ENCODE measurements at regions not wholly inside any gene's neighbourhood (a gene's known extent, or its start where the extent isn't known, plus 50 kb on each side); places are given as distances from the start of the nearest gene placed in this dataset.

- Histone ChIP-seq H3K36me3 (ENCODE audit: control insufficient read depth in 2 of 2, extremely low read depth in 1 of 2, insufficient read depth in 1 of 2, low read length in 1 of 2) (no peaks in the 10 kb centered on the region), H3K27ac (ENCODE audit: low read length) (no peak overlapping the region), H3K27me3 (replicated peaks in 1 of 2; ENCODE audit: control insufficient read depth in 2 of 2, extremely low read depth in 1 of 2, insufficient read depth in 2 of 2, low read length in 1 of 2) (peaks cover 0 to 5% of the 10 kb centered on the region in 2 experiments), H3K4me1 (ENCODE audit: control insufficient read depth in 1 of 2, extremely low read depth in 1 of 2, insufficient read depth in 2 of 2, low read length in 2 of 2) (no peaks in the 10 kb centered on the region), H3K4me3 (ENCODE audit: control insufficient read depth in 1 of 2, extremely low read depth in 1 of 2, low read length in 1 of 2) (no peak overlapping the region), H3K9me3 (no peaks in the 10 kb centered on the region)
- Mint-ChIP-seq H3K27ac (no peak overlapping the region), H3K4me3 (no peak overlapping the region), H3K36me3 (no peaks in the 10 kb centered on the region), H3K9me3 (no peaks in the 10 kb centered on the region), H3K27me3 (peaks cover 10 to 15% of the 10 kb centered on the region in 2 donors), H3K4me1 (peaks cover 0 to 7% (median 0%) of the 10 kb centered on the region in 3 donors)
- ATAC-seq (replicated peaks in 1 of 4) (no peak), DNase-seq (no peak)
- WGBS (ENCODE audit: insufficient coverage), result 22% methylated on average over 1 of the region's 3 CpGs
- CTCF ChIA-PET, result no interaction called here
- POLR2A ChIA-PET, result no interaction called here
These were observed 58.3 kb upstream of the LARP1 start for GRCh38 chr5:154696891-154697290.

GRCh38 chr5:154694159-154694558 lies 61.0 kb upstream of the LARP1 start:
- no peak for ATAC-seq (replicated peaks in 1 of 4)
- H3K27me3 Mint-ChIP-seq, result peaks cover 11 to 13% of the 10 kb centered on the region in 2 donors
- Histone ChIP-seq H3K27me3 (replicated peaks in 1 of 2; ENCODE audit: control insufficient read depth in 2 of 2, extremely low read depth in 1 of 2, insufficient read depth in 2 of 2, low read length in 1 of 2) (peaks cover 0 to 13% of the 10 kb centered on the region in 2 experiments), H3K27ac (ENCODE audit: low read length) (no peak overlapping the region), H3K9me3 (no peaks in the 10 kb centered on the region), H3K4me1 (ENCODE audit: control insufficient read depth in 1 of 2, extremely low read depth in 1 of 2, insufficient read depth in 2 of 2, low read length in 2 of 2) (no peaks in the 10 kb centered on the region), H3K4me3 (ENCODE audit: control insufficient read depth in 1 of 2, extremely low read depth in 1 of 2, low read length in 1 of 2) (no peak overlapping the region), H3K36me3 (ENCODE audit: control insufficient read depth in 2 of 2, extremely low read depth in 1 of 2, insufficient read depth in 1 of 2, low read length in 1 of 2) (no peaks in the 10 kb centered on the region)
- peaks cover 0 to 7% (median 0%) of the 10 kb centered on the region in 3 donors for H3K4me1 Mint-ChIP-seq
- no peak overlapping the region for H3K27ac Mint-ChIP-seq
- CTCF ChIA-PET, result no interaction called here
- DNase-seq, result no peak
- H3K36me3 Mint-ChIP-seq, result no peaks in the 10 kb centered on the region
- WGBS (ENCODE audit: insufficient coverage), result no CpG with 5 or more reads among the region's 3 CpGs
- no peaks in the 10 kb centered on the region for H3K9me3 Mint-ChIP-seq
- no peak overlapping the region for H3K4me3 Mint-ChIP-seq
- POLR2A ChIA-PET, result no interaction called here

- no peak overlapping the region for H3K4me3 Mint-ChIP-seq
- Histone ChIP-seq H3K4me1 (ENCODE audit: control insufficient read depth in 1 of 2, extremely low read depth in 1 of 2, insufficient read depth in 2 of 2, low read length in 2 of 2) (no peaks in the 10 kb centered on the region), H3K27ac (ENCODE audit: low read length) (no peak overlapping the region), H3K27me3 (replicated peaks in 1 of 2; ENCODE audit: control insufficient read depth in 2 of 2, extremely low read depth in 1 of 2, insufficient read depth in 2 of 2, low read length in 1 of 2) (peaks cover 0 to 14% of the 10 kb centered on the region in 2 experiments), H3K4me3 (ENCODE audit: control insufficient read depth in 1 of 2, extremely low read depth in 1 of 2, low read length in 1 of 2) (no peak overlapping the region), H3K36me3 (ENCODE audit: control insufficient read depth in 2 of 2, extremely low read depth in 1 of 2, insufficient read depth in 1 of 2, low read length in 1 of 2) (no peaks in the 10 kb centered on the region), H3K9me3 (no peaks in the 10 kb centered on the region)
- no peak for ATAC-seq (replicated peaks in 1 of 4)
- ChIA-PET CTCF (no interaction called here), POLR2A (no interaction called here)
- 92% methylated on average over 10 of the region's 28 CpGs for WGBS (ENCODE audit: insufficient coverage)
- no peak overlapping the region for H3K27ac Mint-ChIP-seq
- peaks cover 0 to 7% (median 0%) of the 10 kb centered on the region in 3 donors for H3K4me1 Mint-ChIP-seq
- H3K27me3 Mint-ChIP-seq, result peaks cover 7 to 13% of the 10 kb centered on the region in 2 donors
- H3K9me3 Mint-ChIP-seq, result no peaks in the 10 kb centered on the region
- H3K36me3 Mint-ChIP-seq, result no peaks in the 10 kb centered on the region
- no peak for DNase-seq
These were observed 64.7 kb upstream of the LARP1 start for GRCh38 chr5:154690488-154690887.

GRCh38 chr5:154686490-154686889 lies 68.7 kb upstream of the LARP1 start:
- CTCF ChIA-PET, result no interaction called here
- no peak overlapping the region for H3K27ac ChIP-seq (ENCODE audit: low read length)
- Mint-ChIP-seq H3K27ac (no peak overlapping the region), H3K9me3 (no peaks in the 10 kb centered on the region), H3K36me3 (no peaks in the 10 kb centered on the region), H3K4me3 (no peak overlapping the region), H3K4me1 (peaks cover 5 to 10% (median 9%) of the 10 kb centered on the region in 3 donors), H3K27me3 (peaks cover 4% of the 10 kb centered on the region in 2 donors)
- DNase-seq (no peak), ATAC-seq (replicated peaks in 1 of 4) (no peak)
- H3K36me3 ChIP-seq (ENCODE audit: control insufficient read depth in 2 of 2, extremely low read depth in 1 of 2, insufficient read depth in 1 of 2, low read length in 1 of 2), result no peaks in the 10 kb centered on the region
- H3K4me1 ChIP-seq (ENCODE audit: control insufficient read depth in 1 of 2, extremely low read depth in 1 of 2, insufficient read depth in 2 of 2, low read length in 2 of 2), result peaks cover 0 to 13% of the 10 kb centered on the region in 2 experiments
- POLR2A ChIA-PET, result no interaction called here
- no peak overlapping the region for H3K4me3 ChIP-seq (ENCODE audit: control insufficient read depth in 1 of 2, extremely low read depth in 1 of 2, low read length in 1 of 2)
- H3K27me3 ChIP-seq (replicated peaks in 1 of 2; ENCODE audit: control insufficient read depth in 2 of 2, extremely low read depth in 1 of 2, insufficient read depth in 2 of 2, low read length in 1 of 2), result peaks cover 0 to 21% of the 10 kb centered on the region in 2 experiments
- H3K9me3 ChIP-seq, result no peaks in the 10 kb centered on the region
- WGBS (ENCODE audit: insufficient coverage), result no CpG with 5 or more reads among the region's 4 CpGs

- no peak overlapping the region for H3K27ac Mint-ChIP-seq
- no peaks in the 10 kb centered on the region for H3K36me3 ChIP-seq (ENCODE audit: control insufficient read depth in 2 of 2, extremely low read depth in 1 of 2, insufficient read depth in 1 of 2, low read length in 1 of 2)
- peaks cover 5 to 10% (median 9%) of the 10 kb centered on the region in 3 donors for H3K4me1 Mint-ChIP-seq
- peaks cover 0 to 4% of the 10 kb centered on the region in 2 donors for H3K27me3 Mint-ChIP-seq
- H3K9me3 Mint-ChIP-seq, result no peaks in the 10 kb centered on the region
- peaks cover 0 to 13% of the 10 kb centered on the region in 2 experiments for H3K4me1 ChIP-seq (ENCODE audit: control insufficient read depth in 1 of 2, extremely low read depth in 1 of 2, insufficient read depth in 2 of 2, low read length in 2 of 2)
- 0% methylated on average over 8 of the region's 16 CpGs for WGBS (ENCODE audit: insufficient coverage)
- POLR2A ChIA-PET, result no interaction called here
- peak in 3 of 4 experiments; percentile 29 to 40 (median 35) for ATAC-seq (replicated peaks in 1 of 4)
- DNase-seq, result no peak
- peaks cover 0 to 13% of the 10 kb centered on the region in 2 experiments for H3K27me3 ChIP-seq (replicated peaks in 1 of 2; ENCODE audit: control insufficient read depth in 2 of 2, extremely low read depth in 1 of 2, insufficient read depth in 2 of 2, low read length in 1 of 2)
- no peaks in the 10 kb centered on the region for H3K36me3 Mint-ChIP-seq
- peak overlapping the region; percentile 52 to 73 (median 63) for H3K4me3 Mint-ChIP-seq
- H3K27ac ChIP-seq (ENCODE audit: low read length), result no peak overlapping the region
- no peaks in the 10 kb centered on the region for H3K9me3 ChIP-seq
- CTCF ChIA-PET, result interaction anchor here (0.5 to 0.6 kb wide), 2 partner anchors 222 to 493 kb away, joined by 4 to 5 read pairs; partner anchors contain the start of gene GALNT10 (in 1 of the 2)
- peak overlapping the region; percentile 51 to 56 for H3K4me3 ChIP-seq (ENCODE audit: control insufficient read depth in 1 of 2, extremely low read depth in 1 of 2, low read length in 1 of 2)
These were observed 71.9 kb upstream of the LARP1 start for GRCh38 chr5:154683101-154683880.

- ChIA-PET POLR2A (no interaction called here), CTCF (interaction anchor here in 1 of 2 donors (0.5 kb wide), 1 partner anchor 27 kb away, joined by 8 read pairs; no protein-coding TSS in a partner anchor)
- peaks cover 0 to 1% of the 10 kb centered on the region in 2 donors for H3K27me3 Mint-ChIP-seq
- 98% methylated on average over 3 of the region's 4 CpGs for WGBS (ENCODE audit: insufficient coverage)
- H3K36me3 ChIP-seq (ENCODE audit: control insufficient read depth in 2 of 2, extremely low read depth in 1 of 2, insufficient read depth in 1 of 2, low read length in 1 of 2), result no peaks in the 10 kb centered on the region
- H3K27me3 ChIP-seq (replicated peaks in 1 of 2; ENCODE audit: control insufficient read depth in 2 of 2, extremely low read depth in 1 of 2, insufficient read depth in 2 of 2, low read length in 1 of 2), result peaks cover 0 to 5% of the 10 kb centered on the region in 2 experiments
- H3K9me3 ChIP-seq, result no peaks in the 10 kb centered on the region
- peaks cover 0 to under 1% (median 0%) of the 10 kb centered on the region in 3 donors for H3K9me3 Mint-ChIP-seq
- DNase-seq (no peak), ATAC-seq (replicated peaks in 1 of 4) (no peak)
- H3K4me3 ChIP-seq (ENCODE audit: control insufficient read depth in 1 of 2, extremely low read depth in 1 of 2, low read length in 1 of 2), result no peak overlapping the region
- H3K36me3 Mint-ChIP-seq, result no peaks in the 10 kb centered on the region
- H3K27ac ChIP-seq (ENCODE audit: low read length), result no peak overlapping the region
- H3K4me3 Mint-ChIP-seq, result no peak overlapping the region
- peaks cover 0 to 13% of the 10 kb centered on the region in 2 experiments for H3K4me1 ChIP-seq (ENCODE audit: control insufficient read depth in 1 of 2, extremely low read depth in 1 of 2, insufficient read depth in 2 of 2, low read length in 2 of 2)
- H3K27ac Mint-ChIP-seq, result no peak overlapping the region
- peaks cover 5 to 10% (median 9%) of the 10 kb centered on the region in 3 donors for H3K4me1 Mint-ChIP-seq
These were observed 75.7 kb upstream of the LARP1 start for GRCh38 chr5:154679501-154679900.
